ENCODE measurements at regions not wholly inside any gene's neighbourhood (a gene's known extent, or its start where the extent isn't known, plus 50 kb on each side); places are given as distances from the start of the nearest gene placed in this dataset.
"Not testable (repeated sequence)": the region's sequence is repeated elsewhere in the genome, so short reads cannot be mapped to it uniquely, and the experiment has no call there.

DNA sequence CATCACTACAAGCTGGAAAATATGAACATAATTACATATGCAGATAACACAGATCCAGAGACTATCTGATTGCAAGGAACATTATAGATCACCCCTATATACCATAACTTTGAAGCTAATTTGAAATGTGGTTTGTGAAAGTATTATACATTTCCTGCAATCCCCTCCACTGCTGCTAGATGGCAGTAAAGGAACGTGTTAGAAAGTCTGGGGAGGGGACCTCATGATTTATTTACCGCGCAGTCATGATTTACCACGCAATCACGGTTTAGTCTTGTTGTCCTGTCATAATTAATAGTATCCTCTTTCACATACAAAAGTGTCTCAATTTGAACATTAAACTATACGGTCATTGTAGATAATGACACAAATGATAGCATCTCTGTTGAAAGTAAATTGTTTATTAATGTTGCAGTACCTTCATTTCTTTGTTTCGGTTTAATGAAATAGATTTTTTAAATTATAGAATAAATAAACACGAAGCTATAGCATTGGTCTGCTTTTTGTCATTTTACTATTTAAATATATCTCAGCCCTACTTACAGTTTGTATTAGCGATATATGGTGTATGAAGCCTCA is 145.3 kb upstream of the PRSS1 start:
- peak; percentile 79 for DNase-seq (ENCODE audit: low read depth)

- peak; percentile 30 for DNase-seq (ENCODE audit: low read depth)
These were observed 146.5 kb upstream of the PRSS1 start for GRCh38 chr7:142602756-142603155.

GRCh38 chr7:142602183-142602582 is 147.1 kb upstream of the PRSS1 start:
- DNase-seq (ENCODE audit: low read depth), result peak; percentile 23

- no peak for DNase-seq (ENCODE audit: low read depth)
These were observed 151.0 kb upstream of the PRSS1 start for GRCh38 chr7:142598297-142598696.

DNA sequence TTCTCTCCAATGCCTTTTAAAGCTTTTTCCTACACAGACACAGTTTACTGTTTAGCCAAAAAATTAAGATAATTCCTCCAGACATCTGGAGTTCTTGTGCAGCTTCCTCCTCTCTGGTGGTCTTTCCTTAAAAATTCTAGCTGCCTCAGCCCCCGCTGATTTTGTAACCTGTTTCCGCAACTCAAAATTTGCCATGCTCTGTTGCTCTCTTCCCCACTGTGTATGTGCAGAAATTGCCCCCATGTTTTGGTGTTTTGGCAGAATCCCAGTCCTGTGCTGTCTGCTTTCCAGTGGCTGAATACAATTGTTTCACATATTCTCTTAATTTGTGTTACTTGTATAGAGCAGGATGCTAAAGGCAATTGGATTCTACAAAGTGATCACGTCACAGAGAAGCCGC is 151.7 kb upstream of the PRSS1 start:
- no peak for DNase-seq (ENCODE audit: low read depth)

GRCh38 chr7:142595816-142596516 is 153.3 kb upstream of the PRSS1 start:
- no peak for DNase-seq (ENCODE audit: low read depth)

DNA sequence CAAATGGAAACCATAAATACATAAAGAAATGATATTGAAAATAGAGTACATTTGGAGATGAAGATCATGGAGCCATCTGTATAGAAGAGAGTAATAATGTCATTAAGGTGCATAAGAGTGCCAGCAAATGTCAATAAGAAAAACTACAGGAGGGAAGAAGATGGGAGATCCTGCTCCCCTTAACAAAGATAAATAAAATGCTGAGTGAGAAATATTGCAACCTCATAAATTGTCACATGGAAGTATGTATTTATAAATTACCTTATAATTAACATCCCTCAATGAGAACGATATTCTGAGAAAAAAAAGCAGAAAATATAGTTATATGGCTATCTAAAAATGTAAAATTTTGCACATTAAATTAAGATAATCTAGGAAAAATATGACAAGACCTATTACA is 155.2 kb upstream of the PRSS1 start:
- DNase-seq (ENCODE audit: low read depth), result no peak

GRCh38 chr7:142593106-142593505 is 156.2 kb upstream of the PRSS1 start:
- no peak for DNase-seq (ENCODE audit: low read depth)

GRCh38 chr7:142592664-142593063 is 156.6 kb upstream of the PRSS1 start:
- no peak for DNase-seq (ENCODE audit: low read depth)

DNA sequence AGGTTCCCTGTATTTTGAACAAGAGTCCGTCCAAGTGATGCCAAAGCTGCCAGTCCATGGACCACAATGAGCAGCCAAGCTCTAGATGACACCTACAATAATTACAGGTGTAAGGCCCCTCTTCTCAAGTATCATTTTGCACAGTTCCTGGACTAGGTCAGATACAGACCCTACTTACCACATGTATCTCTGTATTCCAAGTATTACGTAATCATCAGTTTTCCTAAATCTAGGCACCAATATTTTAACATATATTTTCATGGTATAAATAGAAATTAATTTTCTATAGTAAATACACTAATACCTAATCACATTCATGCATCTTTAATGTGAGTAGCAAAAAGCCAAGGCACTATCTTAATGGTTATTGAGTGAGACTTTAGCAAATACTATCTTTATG is 157.0 kb upstream of the PRSS1 start:
- DNase-seq (ENCODE audit: low read depth), result no peak

DNA sequence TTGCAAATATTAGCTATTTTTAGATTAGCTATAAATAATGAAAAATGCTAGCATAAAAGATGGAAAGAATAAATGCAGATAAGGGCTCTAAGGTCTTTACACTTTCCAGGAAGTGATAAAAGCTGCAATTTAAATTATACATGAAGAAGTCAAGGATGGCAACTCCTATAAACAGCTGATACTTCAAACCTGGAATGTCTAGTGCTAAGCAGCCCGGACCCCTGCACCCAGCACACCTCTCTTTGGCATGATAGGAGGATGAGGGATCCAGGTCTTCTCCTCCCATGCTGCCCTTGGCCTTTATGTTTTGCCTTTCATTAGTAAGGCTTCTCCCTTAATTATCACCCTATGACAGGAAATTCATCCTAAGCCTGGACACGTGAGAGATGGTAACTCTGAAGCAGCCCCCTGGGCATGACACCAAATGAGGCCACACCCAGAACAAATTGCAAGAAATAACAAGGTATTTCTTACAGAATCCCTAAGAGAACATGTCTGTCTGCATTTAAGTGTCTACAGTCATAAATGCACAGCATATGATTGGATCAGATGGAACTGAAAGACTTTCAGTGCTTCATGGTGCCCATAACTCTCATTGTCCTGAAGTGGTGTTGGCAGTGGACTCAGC is 158.3 kb upstream of the PRSS1 start:
- DNase-seq (ENCODE audit: low read depth), result no peak

- no peak for DNase-seq (ENCODE audit: low read depth)
These were observed 159.2 kb upstream of the PRSS1 start for GRCh38 chr7:142590077-142590476.

GRCh38 chr7:142587578-142588191 is 161.6 kb upstream of the PRSS1 start:
- peak; percentile 83 for DNase-seq (ENCODE audit: low read depth)

- DNase-seq (ENCODE audit: low read depth), result no peak
These were observed 162.7 kb upstream of the PRSS1 start for GRCh38 chr7:142586611-142587010.

- DNase-seq (ENCODE audit: low read depth), result peak; percentile 36
These were observed 163.8 kb upstream of the PRSS1 start for GRCh38 chr7:142585425-142585824.

DNA sequence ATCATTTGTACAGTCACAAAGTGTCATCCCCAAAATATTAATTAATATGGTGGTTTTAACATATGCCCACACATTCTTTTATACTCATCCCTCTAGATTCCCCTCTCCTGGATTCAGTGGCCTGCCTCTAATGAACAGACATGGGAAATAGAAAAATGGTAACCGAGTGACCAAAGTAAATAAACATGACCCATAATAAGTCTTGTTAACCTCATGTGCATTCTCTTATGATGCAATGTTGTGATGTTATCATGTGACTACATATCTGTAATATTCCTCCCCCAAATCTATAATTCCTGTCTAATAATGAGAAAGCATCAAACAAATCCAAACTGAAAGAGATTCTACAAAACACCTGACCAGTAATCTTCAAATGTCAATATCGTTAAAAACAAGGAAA is 164.5 kb upstream of the PRSS1 start:
- peak; percentile 53 for DNase-seq (ENCODE audit: low read depth)

GRCh38 chr7:142583446-142583845 is 165.8 kb upstream of the PRSS1 start:
- DNase-seq (ENCODE audit: low read depth), result peak; percentile 93

- no peak for DNase-seq (ENCODE audit: low read depth)
These were observed 166.9 kb upstream of the PRSS1 start for GRCh38 chr7:142582351-142582750.

- DNase-seq (ENCODE audit: low read depth), result peak; percentile 50
These were observed 167.9 kb upstream of the PRSS1 start for GRCh38 chr7:142581341-142581740.

DNA sequence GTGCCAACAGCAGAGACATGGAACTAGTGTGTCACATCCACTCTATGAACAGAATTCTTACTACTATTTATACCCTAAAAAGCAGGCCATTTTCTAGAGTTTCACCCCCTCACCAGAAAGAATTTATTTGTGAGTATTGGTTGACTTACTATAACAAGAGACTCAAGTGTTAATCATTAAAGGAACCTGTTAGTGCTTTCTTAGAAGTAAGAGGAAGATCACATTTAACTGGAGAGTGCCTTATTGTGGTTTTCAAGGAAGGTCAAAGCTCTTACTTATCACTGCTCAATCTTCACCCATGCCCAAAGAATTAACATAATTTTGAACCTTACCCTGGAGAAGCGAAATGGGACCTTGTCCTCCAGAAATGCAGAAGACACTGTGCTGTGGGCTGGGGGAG is 169.3 kb upstream of the PRSS1 start:
- DNase-seq (ENCODE audit: low read depth), result no peak

GRCh38 chr7:142575351-142575750 is 173.9 kb upstream of the PRSS1 start:
- DNase-seq (ENCODE audit: low read depth), result not testable (repeated sequence)

- no peak for DNase-seq (ENCODE audit: low read depth)
These were observed 177.7 kb upstream of the PRSS1 start for GRCh38 chr7:142571581-142571980.

DNA sequence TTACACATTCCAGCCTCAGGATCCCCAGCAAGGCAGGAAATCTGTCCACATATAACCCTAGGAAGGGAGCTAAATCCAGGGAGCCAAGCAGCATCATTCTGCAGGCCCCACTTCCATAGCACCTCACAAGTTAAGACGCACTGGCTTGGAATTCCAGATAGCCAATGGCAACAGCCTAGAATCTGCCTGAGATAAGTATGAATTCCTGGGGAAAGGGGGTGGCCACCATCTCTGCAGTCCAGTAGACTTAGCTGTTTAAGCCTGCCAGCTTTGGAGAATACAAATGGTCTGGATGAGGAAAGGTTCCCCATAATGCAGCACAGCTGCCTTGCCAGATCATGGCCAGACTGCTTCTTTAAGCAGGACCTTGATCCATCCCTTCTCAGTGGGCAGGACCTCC is 179.4 kb upstream of the PRSS1 start:
- DNase-seq (ENCODE audit: low read depth), result no peak
